ENCODE measurements at regions not wholly inside any gene's neighbourhood (a gene's known extent, or its start where the extent isn't known, plus 50 kb on each side); places are given as distances from the start of the nearest gene placed in this dataset.

DNA sequence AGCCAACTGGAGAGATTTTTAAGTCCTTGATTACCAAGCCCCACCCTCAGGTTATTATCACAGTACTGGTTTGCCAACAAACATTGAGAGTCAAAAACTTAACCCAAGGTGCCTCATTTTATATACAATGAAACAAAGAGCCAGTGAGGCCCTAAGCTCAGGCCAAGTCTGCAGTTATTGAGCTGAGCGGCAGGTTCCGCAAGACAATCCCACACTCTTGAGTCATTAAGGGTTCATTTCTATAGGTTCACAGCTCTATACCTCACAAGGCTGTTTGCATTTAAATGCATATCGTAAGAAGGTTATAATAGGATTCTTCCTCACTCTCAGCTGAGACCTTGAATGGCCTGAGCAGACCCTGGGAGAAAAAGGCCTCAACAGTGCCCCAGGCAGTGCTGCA, 268.4 kb upstream of the RGPD4 start:
- POLR2A ChIA-PET, result no interaction called here
- no peaks in the 10 kb centered on the region for H3K4me1 Mint-ChIP-seq
- H3K4me3 ChIP-seq (ENCODE audit: control extremely low read depth in 1 of 5, extremely low read depth in 1 of 5, insufficient read depth in 1 of 5, low read depth in 2 of 5, low read length in 4 of 5), result no peak overlapping the region
- H3K79me2 ChIP-seq (ENCODE audit: control insufficient read depth, insufficient read depth, low read length), result no peaks in the 10 kb centered on the region
- no peaks in the 10 kb centered on the region for H3K36me3 ChIP-seq (replicated peaks in 1 of 2; ENCODE audit: control extremely low read depth in 1 of 2, control insufficient read depth in 1 of 2, extremely low read depth in 1 of 2, insufficient read depth in 2 of 2, low read length in 1 of 2)
- no peak overlapping the region for H3K27ac Mint-ChIP-seq
- H3K9ac ChIP-seq (ENCODE audit: low read length), result no peak overlapping the region
- H2AFZ ChIP-seq (ENCODE audit: insufficient read depth, low read depth, low read length, poor library complexity, severe bottlenecking), result no peak overlapping the region
- intact Hi-C loops (cut with micrococcal nuclease), result no loop called here
- H3K9me3 ChIP-seq (ENCODE audit: control extremely low read depth in 1 of 3, control insufficient read depth in 2 of 3, insufficient read depth in 1 of 3, low read length in 2 of 3), result peaks cover 0 to 26% (median 15%) of the 10 kb centered on the region in 3 donors
- no peak overlapping the region for H3K27ac ChIP-seq (ENCODE audit: low read length in 2 of 2)
- no peaks in the 10 kb centered on the region for H3K27me3 ChIP-seq (replicated peaks in 1 of 4; ENCODE audit: control extremely low read depth in 1 of 4, control insufficient read depth in 3 of 4, insufficient read depth in 4 of 4, low read length in 3 of 4)
- H3K4me1 ChIP-seq (ENCODE audit: control insufficient read depth in 2 of 2, insufficient read depth in 2 of 2, low read length in 2 of 2), result no peaks in the 10 kb centered on the region
- ATAC-seq (ENCODE audit: low read depth) (no peak), DNase-seq (no peak)
- H4K20me1 ChIP-seq (ENCODE audit: control insufficient read depth, insufficient read depth, low read length, poor library complexity, severe bottlenecking), result no peaks in the 10 kb centered on the region
- 100% methylated on average over 1 of the region's 3 CpGs for WGBS (ENCODE audit: insufficient coverage)
- H3K9me3 Mint-ChIP-seq (ENCODE audit: insufficient read depth), result peaks cover 10% of the 10 kb centered on the region
- TF ChIP-seq EZH2 (IDR thresholded peaks at IDR 0.05; ENCODE audit: borderline replicate concordance, insufficient read depth, low read depth, low read length, poor library complexity, severe bottlenecking) (no peak), CTCF (IDR thresholded peaks at IDR 0.05) (no peak)
- no peak overlapping the region for H3K4me3 Mint-ChIP-seq
- H3K4me2 ChIP-seq (replicated peaks; ENCODE audit: low read depth, low read length, poor library complexity, severe bottlenecking), result no peak overlapping the region
- H3K27me3 Mint-ChIP-seq, result no peaks in the 10 kb centered on the region
- CTCF ChIA-PET, result no interaction called here

DNA sequence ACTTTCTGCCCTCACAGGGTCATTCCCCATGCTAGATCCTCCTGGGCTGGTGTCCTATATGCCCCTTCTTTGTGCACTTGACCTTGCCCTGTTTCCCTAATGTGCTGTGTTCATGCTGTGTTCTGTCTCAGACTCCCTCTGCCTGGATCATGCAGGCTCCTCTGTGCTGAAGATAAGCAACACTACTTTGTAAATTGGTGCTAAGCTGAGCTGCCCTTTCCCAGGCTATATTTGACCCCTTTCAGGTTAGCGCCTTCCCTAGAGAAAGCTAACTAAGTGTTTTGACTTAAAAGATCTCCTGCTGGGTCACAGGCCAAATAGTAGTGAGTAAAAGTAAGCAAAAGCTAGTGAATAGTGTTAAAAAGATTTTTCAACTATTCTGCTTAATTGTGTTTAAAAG, 257.2 kb upstream of the RGPD4 start:
- no peak overlapping the region for H3K4me3 Mint-ChIP-seq
- no peaks in the 10 kb centered on the region for H3K4me1 ChIP-seq (ENCODE audit: control insufficient read depth in 2 of 2, insufficient read depth in 2 of 2, low read length in 2 of 2)
- no peak overlapping the region for H2AFZ ChIP-seq (ENCODE audit: insufficient read depth, low read depth, low read length, poor library complexity, severe bottlenecking)
- H3K9me3 ChIP-seq (ENCODE audit: control extremely low read depth in 1 of 3, control insufficient read depth in 2 of 3, insufficient read depth in 1 of 3, low read length in 2 of 3), result peaks cover 0 to 4% (median 0%) of the 10 kb centered on the region in 3 donors
- no peaks in the 10 kb centered on the region for H3K27me3 Mint-ChIP-seq
- H3K27ac ChIP-seq (ENCODE audit: low read length in 2 of 2), result no peak overlapping the region
- TF ChIP-seq CTCF (IDR thresholded peaks at IDR 0.05) (no peak), EZH2 (IDR thresholded peaks at IDR 0.05; ENCODE audit: borderline replicate concordance, insufficient read depth, low read depth, low read length, poor library complexity, severe bottlenecking) (no peak)
- H3K9me3 Mint-ChIP-seq (ENCODE audit: insufficient read depth), result peaks cover 3% of the 10 kb centered on the region
- H3K4me2 ChIP-seq (replicated peaks; ENCODE audit: low read depth, low read length, poor library complexity, severe bottlenecking), result no peak overlapping the region
- ATAC-seq (ENCODE audit: low read depth) (no peak), DNase-seq (no peak)
- CTCF ChIA-PET, result no interaction called here
- intact Hi-C loops (cut with micrococcal nuclease), result no loop called here
- H3K9ac ChIP-seq (ENCODE audit: low read length), result no peak overlapping the region
- H3K27me3 ChIP-seq (replicated peaks in 1 of 4; ENCODE audit: control extremely low read depth in 1 of 4, control insufficient read depth in 3 of 4, insufficient read depth in 4 of 4, low read length in 3 of 4), result no peaks in the 10 kb centered on the region
- H3K4me1 Mint-ChIP-seq, result no peaks in the 10 kb centered on the region
- WGBS (ENCODE audit: insufficient coverage), result no CpG with 5 or more reads among the region's 1 CpG
- H3K27ac Mint-ChIP-seq, result no peak overlapping the region
- no peaks in the 10 kb centered on the region for H4K20me1 ChIP-seq (ENCODE audit: control insufficient read depth, insufficient read depth, low read length, poor library complexity, severe bottlenecking)
- H3K79me2 ChIP-seq (ENCODE audit: control insufficient read depth, insufficient read depth, low read length), result no peaks in the 10 kb centered on the region
- no peak overlapping the region for H3K4me3 ChIP-seq (ENCODE audit: control extremely low read depth in 1 of 5, extremely low read depth in 1 of 5, insufficient read depth in 1 of 5, low read depth in 2 of 5, low read length in 4 of 5)
- no peaks in the 10 kb centered on the region for H3K36me3 ChIP-seq (replicated peaks in 1 of 2; ENCODE audit: control extremely low read depth in 1 of 2, control insufficient read depth in 1 of 2, extremely low read depth in 1 of 2, insufficient read depth in 2 of 2, low read length in 1 of 2)
- POLR2A ChIA-PET, result no interaction called here

Data from B cell (primary cell).